IMR-90 (cell line): ENCODE measurements at regions not wholly inside any gene's neighbourhood (a gene's known extent, or its start where the extent isn't known, plus 50 kb on each side); places are given as distances from the start of the nearest gene placed in this dataset.
A peak's percentile ranks its signal among the peaks of the same experiment; 100 is the strongest.

ENCODE experiments used
- ATAC-seq: fragments of 200-7000 bp; cut with Tn5 transposase; 2 replicates; pipeline ENCODE4 v1.9.1; 2020; ENCODE audit warnings: low read depth, mild to moderate bottlenecking, moderate library complexity
- BruUV-seq: library from RNA; stranded (reverse); fragments of 400-500 nt; replicated peaks from 2 replicates; lab custom pipeline; 2021; lab: Mats Ljungman, UMichigan
- CTCF ChIA-PET: fragments of 300-600 bp; formaldehyde crosslinking; extraction: SDS; loops from one replicate; lab custom pipeline; 2021; ENCODE audit warnings: antibody characterized with exemption; lab: Yijun Ruan, JAX
- POLR2A ChIA-PET: fragments of 300-600 bp; sonication (Branson Sonifier 250); formaldehyde crosslinking; loops from one replicate; lab custom pipeline; 2022; ENCODE audit warnings: antibody characterized with exemption; ENCODE audit not compliant: unreplicated experiment; lab: Charles Lee
- DNase-seq: peaks from one replicate; pipeline ENCODE4 v3.0.0; 2013
- H2AFZ ChIP-seq: replicated peaks from 2 replicates; pipeline ENCODE3; 2013; ENCODE audit warnings: low read length, mild to moderate bottlenecking; ENCODE audit not compliant: poor library complexity
- H2AK5ac ChIP-seq: 2 replicates; pipeline ENCODE4 v1.6.1; 2013; ENCODE audit warnings: low read depth, low read length, inconsistent platforms
- H2AK9ac ChIP-seq: replicated peaks from 2 replicates; pipeline ENCODE3; 2013; ENCODE audit warnings: mild to moderate bottlenecking, low read depth, low read length, moderate library complexity; ENCODE audit not compliant: poor library complexity
- H2BK120ac ChIP-seq: 2 replicates; pipeline ENCODE4 v1.6.1; 2013; ENCODE audit warnings: low read depth, low read length, inconsistent platforms
- H2BK15ac ChIP-seq: 3 replicates; pipeline ENCODE4 v1.6.1; 2013; ENCODE audit warnings: low read depth, low read length, inconsistent platforms
- H2BK20ac ChIP-seq: 2 replicates; pipeline ENCODE4 v1.6.1; 2013; ENCODE audit warnings: low read depth, mild to moderate bottlenecking, inconsistent platforms, low read length, moderate library complexity
- H2BK5ac ChIP-seq: 2 replicates; pipeline ENCODE4 v1.6.1; 2013; ENCODE audit warnings: mild to moderate bottlenecking, low read depth, low read length, inconsistent platforms; ENCODE audit not compliant: poor library complexity, severe bottlenecking
- H3K14ac ChIP-seq: replicated peaks from 2 replicates; pipeline ENCODE4 v1.6.1; 2013; ENCODE audit warnings: low read depth, low read length, inconsistent platforms
- H3K18ac ChIP-seq: 2 replicates; pipeline ENCODE4 v1.6.1; 2013; ENCODE audit warnings: low read depth, low read length, control low read depth
- H3K23ac ChIP-seq: 2 replicates; pipeline ENCODE4 v1.6.1; 2013; ENCODE audit warnings: low read depth, low read length, inconsistent platforms
- H3K27ac ChIP-seq: 2 replicates; pipeline ENCODE4 v1.5.1; 2013; ENCODE audit warnings: mild to moderate bottlenecking, control low read depth, low read length; ENCODE audit not compliant: insufficient read depth
- H3K27me3 ChIP-seq: 2 replicates; pipeline ENCODE4 v1.6.1; 2013; ENCODE audit warnings: low read length; ENCODE audit not compliant: control insufficient read depth, insufficient read depth
- H3K36me3 ChIP-seq: 2 replicates; pipeline ENCODE4 v1.6.1; 2013; ENCODE audit warnings: low read length, mixed read lengths; ENCODE audit not compliant: control insufficient read depth, insufficient read depth
- H3K4ac ChIP-seq: 2 replicates; pipeline ENCODE4 v1.6.1; 2013; ENCODE audit warnings: low read depth, low read length, inconsistent platforms
- H3K4me1 ChIP-seq: 2 replicates; pipeline ENCODE4 v1.6.1; 2013; ENCODE audit warnings: low read length, mixed read lengths; ENCODE audit not compliant: control insufficient read depth, insufficient read depth
- H3K4me2 ChIP-seq: 2 replicates; pipeline ENCODE4 v1.6.1; 2013; ENCODE audit warnings: low read depth, mild to moderate bottlenecking, control low read depth, low read length, moderate library complexity
- H3K4me3 ChIP-seq: 2 replicates; pipeline ENCODE4 v1.5.1; 2013; ENCODE audit warnings: low read depth, mild to moderate bottlenecking, control low read depth, low read length, moderate library complexity; ENCODE audit not compliant: insufficient read depth
- H3K56ac ChIP-seq: 2 replicates; pipeline ENCODE4 v1.6.1; 2013; ENCODE audit warnings: low read length, inconsistent platforms; ENCODE audit not compliant: insufficient read depth; ENCODE audit errors: extremely low read depth
- H3K79me1 ChIP-seq, 2 experiments: 2 replicates each; pipeline ENCODE4 v1.6.1; 2013; ENCODE audit warnings: low read length in 2 of 2, inconsistent platforms in 1 of 2, low read depth in 1 of 2
- H3K9ac ChIP-seq: 2 replicates; pipeline ENCODE4 v1.6.1; 2013; ENCODE audit warnings: low read depth, low read length, control low read depth
- H3K9me1 ChIP-seq: 2 replicates; pipeline ENCODE4 v1.6.1; 2013; ENCODE audit warnings: low read length, inconsistent platforms; ENCODE audit not compliant: insufficient read depth
- H3K9me3 ChIP-seq: 2 replicates; pipeline ENCODE4 v1.6.1; 2013; ENCODE audit warnings: low read length; ENCODE audit not compliant: control insufficient read depth, insufficient read depth
- H4K20me1 ChIP-seq: 2 replicates; pipeline ENCODE4 v1.6.1; 2013; ENCODE audit warnings: low read length, inconsistent platforms; ENCODE audit not compliant: insufficient read depth
- H4K5ac ChIP-seq: 2 replicates; pipeline ENCODE4 v1.6.1; 2013; ENCODE audit warnings: mild to moderate bottlenecking, low read depth, low read length, control low read depth
- H4K8ac ChIP-seq, 2 experiments: 2 replicates each; pipeline ENCODE4 v1.6.1; 2013; ENCODE audit warnings: low read depth in 2 of 2, low read length in 2 of 2, control low read depth in 1 of 2, inconsistent platforms in 1 of 2
- H4K91ac ChIP-seq: 2 replicates; pipeline ENCODE4 v1.6.1; 2013; ENCODE audit warnings: low read depth, low read length, inconsistent platforms; ENCODE audit not compliant: insufficient read depth
- NFE2L2 ChIP-seq: fragments of 150-350 bp; IDR thresholded peaks from 2 replicates; pipeline ENCODE4 v1.6.1; 2016; ENCODE audit warnings: low read depth, mild to moderate bottlenecking, low read length
- SMC3 ChIP-seq: fragments of 150-350 bp; IDR thresholded peaks from 2 replicates; pipeline ENCODE4 v1.6.1; 2016; ENCODE audit warnings: low read depth, mild to moderate bottlenecking, antibody characterized with exemption, low read length, moderate library complexity
- WGBS, 2 experiments: methylation state at CpG; one replicate each; pipeline versions ENCODE4 v1.1.5 to v1.1.7; 2013; ENCODE audit warnings: missing lambda C conversion rate in 2 of 2; ENCODE audit not compliant: insufficient read length in 1 of 2; ENCODE audit errors: extremely low coverage in 2 of 2; 5-methylcytosine and 5-hydroxymethylcytosine counted together
- dilution Hi-C: fragments of 300-500 bp; cut with HindIII; formaldehyde crosslinking; loops from one replicate; pipeline ENCODE4 v1.14.3; 2018; ENCODE audit warnings: low sequenced_read_pairs; ENCODE audit not compliant: unreplicated experiment
- in situ Hi-C: fragments of 300-500 bp; cut with MboI; formaldehyde crosslinking; loops from 3 replicates; pipeline ENCODE4 v1.14.3; 2019; ENCODE audit warnings: low sequenced_read_pairs, inconsistent platforms, mixed read lengths
- intact Hi-C: fragments of 100-400 bp; cut with micrococcal nuclease; formaldehyde crosslinking; loops from 2 replicates; pipeline ENCODE4 v1.10.0; 2022

- ChIA-PET CTCF (no interaction called here), POLR2A (no interaction called here)
- no peaks in the 10 kb centered on the region for H3K79me1 ChIP-seq
- no peak overlapping the region for H3K4me2 ChIP-seq
- ATAC-seq (no peak; the same call in 1 of the 2 replicates), DNase-seq (no peak)
- dilution Hi-C loops, result no loop called here
- no peak overlapping the region for H3K27ac ChIP-seq
- no peak overlapping the region for H3K18ac ChIP-seq
- no peak overlapping the region for H2BK5ac ChIP-seq
- H2BK15ac ChIP-seq, result no peak overlapping the region
- no peak overlapping the region for H3K14ac ChIP-seq
- H2BK20ac ChIP-seq, result no peak overlapping the region
- H3K4ac ChIP-seq, result no peak overlapping the region
- in situ Hi-C loops, result loop anchor here (10.0 kb wide), 1 partner anchor 989 kb away; no protein-coding TSS in a partner anchor
- no peak overlapping the region for H3K9ac ChIP-seq
- H3K4me1 ChIP-seq, result peaks cover 3% of the 10 kb centered on the region
- peak overlapping the region; percentile 34 for H2AFZ ChIP-seq
- no peaks in the 10 kb centered on the region for H3K36me3 ChIP-seq
- H4K5ac ChIP-seq, result no peak overlapping the region
- no peak overlapping the region for H3K4me3 ChIP-seq
- intact Hi-C loops, result no loop called here
- WGBS, 2 experiments, result 91% methylated on average over 4 of the region's 5 CpGs; no CpG with 5 or more reads in 1 of the 2 experiments
- BruUV-seq, result no TSS peak
- H4K91ac ChIP-seq, result no peak overlapping the region
- 0 out of 2 replicates have a peak, but pooled peaks have one; percentile 19 for TF ChIP-seq NFE2L2
- TF ChIP-seq SMC3, result no peak
- no peak overlapping the region for H4K8ac ChIP-seq
- H3K27me3 ChIP-seq, result peaks cover 5% of the 10 kb centered on the region; the same call in 1 of the 2 replicates
- no peaks in the 10 kb centered on the region; the same call in 1 of the 2 replicates for H3K9me1 ChIP-seq
- H2AK5ac ChIP-seq, result no peak overlapping the region
- H3K23ac ChIP-seq, result no peak overlapping the region
- H2AK9ac ChIP-seq, result no peak overlapping the region
- H3K9me3 ChIP-seq, result no peaks in the 10 kb centered on the region
- H4K20me1 ChIP-seq, result no peaks in the 10 kb centered on the region
- no peak overlapping the region for H3K56ac ChIP-seq
- no peak overlapping the region for H2BK120ac ChIP-seq
Observed at GRCh38 chr10:78205457-78206016, 171.9 kb downstream of the RPS24 start.
